LNCaP clone FGC (cell line): ENCODE measurements at regions not wholly inside any gene's neighbourhood (a gene's known extent, or its start where the extent isn't known, plus 50 kb on each side); places are given as distances from the start of the nearest gene placed in this dataset.

Experiments
- DNase-seq: peaks from one replicate; pipeline ENCODE4 v3.0.0-alpha.2; 2011; ENCODE audit warnings: low read depth
- H3K4me3 ChIP-seq: 2 replicates; pipeline ENCODE4 v1.5.1; 2011; ENCODE audit warnings: mild to moderate bottlenecking, low read depth, low read length, control low read depth
- CTCF ChIP-seq: IDR thresholded peaks from 2 replicates; pipeline ENCODE4 v1.5.1; 2012; ENCODE audit warnings: mild to moderate bottlenecking; ENCODE audit not compliant: control insufficient read depth, insufficient read depth; ENCODE audit errors: extremely low read depth

GRCh38 chr1:81695741-81696140, 105.0 kb upstream of the ADGRL2 start:
- TF ChIP-seq CTCF, result no peak
- H3K4me3 ChIP-seq, result no peak overlapping the region
- no peak for DNase-seq

GRCh38 chr1:81693316-81693715, 107.4 kb upstream of the ADGRL2 start:
- no peak for DNase-seq
- no peak overlapping the region for H3K4me3 ChIP-seq
- no peak for TF ChIP-seq CTCF

- no peak for TF ChIP-seq CTCF
- no peak overlapping the region for H3K4me3 ChIP-seq
- DNase-seq, result no peak
Measured at GRCh38 chr1:81690676-81691453, 109.9 kb upstream of the ADGRL2 start.

- DNase-seq, result no peak
- no peak overlapping the region for H3K4me3 ChIP-seq
- TF ChIP-seq CTCF, result no peak
Measured at GRCh38 chr1:81689531-81689941, 111.2 kb upstream of the ADGRL2 start.

GRCh38 chr1:81682490-81682889, 118.2 kb upstream of the ADGRL2 start:
- H3K4me3 ChIP-seq, result no peak overlapping the region
- DNase-seq, result no peak
- no peak for TF ChIP-seq CTCF

- no peak overlapping the region for H3K4me3 ChIP-seq
- no peak for DNase-seq
- TF ChIP-seq CTCF, result no peak
Measured at GRCh38 chr1:81681601-81682266, 119.0 kb upstream of the ADGRL2 start.
